Neural cell (in vitro differentiated cells): ENCODE measurements at regions not wholly inside any gene's neighbourhood (a gene's known extent, or its start where the extent isn't known, plus 50 kb on each side); places are given as distances from the start of the nearest gene placed in this dataset.

ENCODE experiments used
- H2AFZ ChIP-seq: fragments of 200-600, 300-800 bp; sonication (generic), shearing (Covaris generic); 2 replicates; pipeline ENCODE4 v1.6.0; 2014; ENCODE audit warnings: low read depth, mild to moderate bottlenecking, antibody characterized with exemption, low read length, moderate library complexity
- H3F3A ChIP-seq: fragments of 200-600 bp; shearing (Covaris generic); 2 replicates; pipeline ENCODE4 v1.6.1; 2016; ENCODE audit warnings: mild to moderate bottlenecking, moderate library complexity, mixed read lengths, antibody characterized with exemption, low read length; ENCODE audit not compliant: insufficient read depth, poor library complexity, severe bottlenecking
- H3K27ac ChIP-seq: fragments of 200-600, 300-800 bp; sonication (generic), shearing (Covaris generic); 2 replicates; pipeline ENCODE4 v1.5.1; 2014; ENCODE audit warnings: mild to moderate bottlenecking, low read length, moderate library complexity
- H3K27me3 ChIP-seq: fragments of 300-800, 200-600 bp; sonication (generic), shearing (Covaris generic); 2 replicates; pipeline ENCODE4 v1.6.0; 2014; ENCODE audit warnings: mild to moderate bottlenecking, low read depth, low read length, moderate library complexity; ENCODE audit not compliant: insufficient read depth
- H3K36me3 ChIP-seq: fragments of 300-800, 200-600 bp; sonication (generic), shearing (Covaris generic); 2 replicates; pipeline ENCODE4 v1.5.1; 2014; ENCODE audit warnings: mild to moderate bottlenecking, antibody characterized with exemption, low read length, moderate library complexity; ENCODE audit not compliant: insufficient read depth
- H3K4me2 ChIP-seq: fragments of 300-800, 200-600 bp; sonication (generic), shearing (Covaris generic); 2 replicates; pipeline ENCODE4 v1.6.0; 2014; ENCODE audit warnings: mild to moderate bottlenecking, low read length
- H3K4me3 ChIP-seq: fragments of 300-800, 200-600 bp; sonication (generic), shearing (Covaris generic); 2 replicates; pipeline ENCODE4 v1.5.1; 2014; ENCODE audit warnings: mild to moderate bottlenecking, low read length, moderate library complexity
- H3K79me2 ChIP-seq: fragments of 200-600 bp; shearing (Covaris generic); replicated peaks from 2 replicates; pipeline ENCODE4 v1.6.0; 2014; ENCODE audit warnings: mild to moderate bottlenecking, low read length, moderate library complexity; ENCODE audit not compliant: insufficient read depth
- H3K9ac ChIP-seq: fragments of 300-800, 200-600 bp; sonication (generic), shearing (Covaris generic); 2 replicates; pipeline ENCODE4 v1.6.1; 2016; ENCODE audit warnings: mild to moderate bottlenecking, low read length, mixed read lengths
- H3K9me2 ChIP-seq: fragments of 200-600 bp; shearing (Covaris generic); 2 replicates; pipeline ENCODE4 v1.6.1; 2016; ENCODE audit warnings: mild to moderate bottlenecking, low read length, mixed read lengths; ENCODE audit not compliant: insufficient read depth
- H3K9me3 ChIP-seq: fragments of 200-600, 300-800 bp; sonication (generic), shearing (Covaris generic); 2 replicates; pipeline ENCODE4 v1.6.1; 2016; ENCODE audit warnings: mild to moderate bottlenecking, mixed run types, low read length, moderate library complexity, mixed read lengths
- H4K20me1 ChIP-seq: fragments of 200-600 bp; shearing (Covaris generic); 2 replicates; pipeline ENCODE4 v1.6.1; 2016; ENCODE audit warnings: mild to moderate bottlenecking, mixed run types; ENCODE audit not compliant: insufficient read depth
- EP300 ChIP-seq: fragments of 450-650 bp; conservative IDR thresholded peaks from 2 replicates; pipeline ENCODE4 v1.6.1; 2014; ENCODE audit warnings: antibody characterized with exemption, mild to moderate bottlenecking, moderate library complexity; ENCODE audit not compliant: poor library complexity, severe bottlenecking
- EZH2 ChIP-seq: fragments of 200-600, 300-800 bp; shearing (Covaris generic), sonication (generic); IDR thresholded peaks from 2 replicates; pipeline ENCODE4 v1.6.1; 2014; ENCODE audit warnings: antibody characterized with exemption, low read length, borderline replicate concordance, mild to moderate bottlenecking; ENCODE audit not compliant: insufficient read depth, poor library complexity, severe bottlenecking
- MXI1 ChIP-seq: fragments of 450-650 bp; conservative IDR thresholded peaks from 2 replicates; pipeline ENCODE4 v1.6.1; 2014; ENCODE audit warnings: antibody characterized with exemption, mild to moderate bottlenecking; ENCODE audit not compliant: poor library complexity, severe bottlenecking
- POLR2AphosphoS5 ChIP-seq: IDR thresholded peaks from 2 replicates; pipeline ENCODE4 v1.6.1; 2012
- RAD21 ChIP-seq: fragments of 450-650 bp; conservative IDR thresholded peaks from 2 replicates; pipeline ENCODE4 v1.6.1; 2014; ENCODE audit warnings: antibody characterized with exemption, mild to moderate bottlenecking, moderate library complexity
- SMC3 ChIP-seq: fragments of 450-650 bp; conservative IDR thresholded peaks from 2 replicates; pipeline ENCODE4 v1.6.1; 2014; ENCODE audit warnings: antibody characterized with exemption, mild to moderate bottlenecking, moderate library complexity; ENCODE audit not compliant: poor library complexity
- TAF1 ChIP-seq: IDR thresholded peaks from 2 replicates; pipeline ENCODE4 v1.6.1; 2012; ENCODE audit warnings: low read depth
- TF ChIP-seq, protein P1 (sequence below): IDR thresholded peaks from 2 replicates; pipeline ENCODE4 v1.6.1; 2012; ENCODE audit warnings: borderline replicate concordance
- TF ChIP-seq, protein P2 (sequence below): fragments of 450-650 bp; IDR thresholded peaks from 2 replicates; pipeline ENCODE4 v1.5.1; 2014; ENCODE audit warnings: antibody characterized with exemption, mild to moderate bottlenecking, moderate library complexity; ENCODE audit not compliant: poor library complexity, severe bottlenecking

DNA sequence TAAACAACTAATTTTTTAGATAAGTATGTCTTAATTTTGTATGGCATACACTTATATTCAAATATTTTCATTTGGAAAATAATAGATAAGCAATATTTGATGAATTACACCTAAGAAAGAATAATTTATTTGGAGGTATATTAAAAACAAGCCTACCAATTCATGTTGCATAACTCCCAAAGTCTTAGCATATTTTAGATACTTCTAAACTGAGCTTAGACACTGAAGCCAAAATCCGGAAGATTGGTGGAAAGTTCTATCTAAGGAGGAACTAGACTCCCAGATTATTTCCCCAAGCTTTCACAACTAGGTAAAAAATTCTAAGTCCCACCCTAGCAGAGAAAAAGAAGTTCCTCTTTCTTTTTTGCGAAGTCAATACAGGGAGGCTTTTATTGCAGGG lies 221.0 kb upstream of the MMADHC start:
- Histone ChIP-seq H3K27ac (no peak overlapping the region), H3K4me2 (no peak overlapping the region), H3K79me2 (no peaks in the 10 kb centered on the region), H3K9me3 (no peaks in the 10 kb centered on the region), H4K20me1 (no peaks in the 10 kb centered on the region), H3F3A (no peaks in the 10 kb centered on the region), H3K9me2 (no peaks in the 10 kb centered on the region), H3K27me3 (no peaks in the 10 kb centered on the region), H3K4me3 (no peak overlapping the region), H3K9ac (no peak overlapping the region), H3K36me3 (no peaks in the 10 kb centered on the region), H2AFZ (no peak overlapping the region)
- TF ChIP-seq, protein P1, sequence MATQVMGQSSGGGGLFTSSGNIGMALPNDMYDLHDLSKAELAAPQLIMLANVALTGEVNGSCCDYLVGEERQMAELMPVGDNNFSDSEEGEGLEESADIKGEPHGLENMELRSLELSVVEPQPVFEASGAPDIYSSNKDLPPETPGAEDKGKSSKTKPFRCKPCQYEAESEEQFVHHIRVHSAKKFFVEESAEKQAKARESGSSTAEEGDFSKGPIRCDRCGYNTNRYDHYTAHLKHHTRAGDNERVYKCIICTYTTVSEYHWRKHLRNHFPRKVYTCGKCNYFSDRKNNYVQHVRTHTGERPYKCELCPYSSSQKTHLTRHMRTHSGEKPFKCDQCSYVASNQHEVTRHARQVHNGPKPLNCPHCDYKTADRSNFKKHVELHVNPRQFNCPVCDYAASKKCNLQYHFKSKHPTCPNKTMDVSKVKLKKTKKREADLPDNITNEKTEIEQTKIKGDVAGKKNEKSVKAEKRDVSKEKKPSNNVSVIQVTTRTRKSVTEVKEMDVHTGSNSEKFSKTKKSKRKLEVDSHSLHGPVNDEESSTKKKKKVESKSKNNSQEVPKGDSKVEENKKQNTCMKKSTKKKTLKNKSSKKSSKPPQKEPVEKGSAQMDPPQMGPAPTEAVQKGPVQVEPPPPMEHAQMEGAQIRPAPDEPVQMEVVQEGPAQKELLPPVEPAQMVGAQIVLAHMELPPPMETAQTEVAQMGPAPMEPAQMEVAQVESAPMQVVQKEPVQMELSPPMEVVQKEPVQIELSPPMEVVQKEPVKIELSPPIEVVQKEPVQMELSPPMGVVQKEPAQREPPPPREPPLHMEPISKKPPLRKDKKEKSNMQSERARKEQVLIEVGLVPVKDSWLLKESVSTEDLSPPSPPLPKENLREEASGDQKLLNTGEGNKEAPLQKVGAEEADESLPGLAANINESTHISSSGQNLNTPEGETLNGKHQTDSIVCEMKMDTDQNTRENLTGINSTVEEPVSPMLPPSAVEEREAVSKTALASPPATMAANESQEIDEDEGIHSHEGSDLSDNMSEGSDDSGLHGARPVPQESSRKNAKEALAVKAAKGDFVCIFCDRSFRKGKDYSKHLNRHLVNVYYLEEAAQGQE: no peak
- TF ChIP-seq TAF1: no peak
- TF ChIP-seq SMC3: no peak
- TF ChIP-seq, protein P2, sequence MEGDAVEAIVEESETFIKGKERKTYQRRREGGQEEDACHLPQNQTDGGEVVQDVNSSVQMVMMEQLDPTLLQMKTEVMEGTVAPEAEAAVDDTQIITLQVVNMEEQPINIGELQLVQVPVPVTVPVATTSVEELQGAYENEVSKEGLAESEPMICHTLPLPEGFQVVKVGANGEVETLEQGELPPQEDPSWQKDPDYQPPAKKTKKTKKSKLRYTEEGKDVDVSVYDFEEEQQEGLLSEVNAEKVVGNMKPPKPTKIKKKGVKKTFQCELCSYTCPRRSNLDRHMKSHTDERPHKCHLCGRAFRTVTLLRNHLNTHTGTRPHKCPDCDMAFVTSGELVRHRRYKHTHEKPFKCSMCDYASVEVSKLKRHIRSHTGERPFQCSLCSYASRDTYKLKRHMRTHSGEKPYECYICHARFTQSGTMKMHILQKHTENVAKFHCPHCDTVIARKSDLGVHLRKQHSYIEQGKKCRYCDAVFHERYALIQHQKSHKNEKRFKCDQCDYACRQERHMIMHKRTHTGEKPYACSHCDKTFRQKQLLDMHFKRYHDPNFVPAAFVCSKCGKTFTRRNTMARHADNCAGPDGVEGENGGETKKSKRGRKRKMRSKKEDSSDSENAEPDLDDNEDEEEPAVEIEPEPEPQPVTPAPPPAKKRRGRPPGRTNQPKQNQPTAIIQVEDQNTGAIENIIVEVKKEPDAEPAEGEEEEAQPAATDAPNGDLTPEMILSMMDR: no peak
- TF ChIP-seq RAD21: no peak
- no peak for TF ChIP-seq POLR2AphosphoS5
- no peak for TF ChIP-seq EZH2
- no peak for TF ChIP-seq MXI1
- no peak for TF ChIP-seq EP300

DNA sequence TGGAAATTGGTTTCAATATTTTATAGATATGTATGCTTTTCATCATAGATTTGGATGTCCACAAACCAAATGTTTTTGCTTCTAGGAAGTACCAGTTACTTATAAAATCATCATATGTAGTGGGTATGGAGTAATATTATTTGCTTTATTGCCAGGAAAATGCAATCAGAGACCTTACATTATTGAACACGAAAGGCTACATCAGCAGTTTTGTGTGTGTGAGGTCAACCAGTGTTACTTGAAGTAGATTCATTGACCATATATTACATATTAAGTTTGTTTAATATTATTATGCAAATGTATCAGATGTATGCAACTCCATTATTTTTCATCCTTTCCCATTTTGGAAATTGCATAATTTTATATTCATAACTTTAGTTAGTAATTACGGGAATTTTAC lies 219.1 kb upstream of the MMADHC start:
- Histone ChIP-seq H3K4me2 (no peak overlapping the region), H3F3A (no peaks in the 10 kb centered on the region), H3K27me3 (no peaks in the 10 kb centered on the region), H4K20me1 (no peaks in the 10 kb centered on the region), H3K4me3 (no peak overlapping the region), H3K9me3 (no peaks in the 10 kb centered on the region), H3K9ac (no peak overlapping the region), H3K79me2 (no peaks in the 10 kb centered on the region), H3K36me3 (no peaks in the 10 kb centered on the region), H3K27ac (no peak overlapping the region), H3K9me2 (no peaks in the 10 kb centered on the region), H2AFZ (no peak overlapping the region)
- no peak for TF ChIP-seq MXI1
- no peak for TF ChIP-seq SMC3
